HG03469 (cell line): ENCODE measurements at regions not wholly inside any gene's neighbourhood (a gene's known extent, or its start where the extent isn't known, plus 50 kb on each side); places are given as distances from the start of the nearest gene placed in this dataset.

ENCODE experiments used
- ATAC-seq: cut with Tn5 transposase; IDR thresholded peaks from one replicate; pipeline ENCODE4 v1.9.1; 2021; ENCODE audit warnings: mild to moderate bottlenecking, moderate library complexity, moderate number of reproducible peaks; ENCODE audit not compliant: unreplicated experiment

- no peak for ATAC-seq
These were observed 227.7 kb upstream of the GRAMD2B start for GRCh38 chr5:126195410-126196100.

- ATAC-seq = no peak
These were observed 224.7 kb upstream of the GRAMD2B start for GRCh38 chr5:126198531-126198930.

DNA sequence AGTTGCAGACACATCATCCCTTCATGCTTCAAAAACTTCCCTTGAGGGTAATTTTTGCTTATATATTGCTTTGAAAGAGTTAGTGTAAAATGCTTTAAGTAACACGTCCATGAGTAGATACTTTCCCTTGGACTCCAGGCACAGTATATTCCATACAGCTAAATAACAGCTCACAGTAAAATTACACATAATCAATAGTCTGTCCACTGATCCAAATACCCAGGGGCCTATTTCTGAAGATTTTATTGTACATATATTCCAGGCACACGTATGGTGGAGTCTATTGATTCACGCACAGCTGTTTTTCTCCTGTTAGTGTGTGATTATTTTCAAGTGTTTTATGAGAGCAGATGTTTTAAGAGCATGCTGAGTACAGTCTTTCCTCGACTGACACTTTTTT, 223.7 kb upstream of the GRAMD2B start:
- ATAC-seq = no peak

DNA sequence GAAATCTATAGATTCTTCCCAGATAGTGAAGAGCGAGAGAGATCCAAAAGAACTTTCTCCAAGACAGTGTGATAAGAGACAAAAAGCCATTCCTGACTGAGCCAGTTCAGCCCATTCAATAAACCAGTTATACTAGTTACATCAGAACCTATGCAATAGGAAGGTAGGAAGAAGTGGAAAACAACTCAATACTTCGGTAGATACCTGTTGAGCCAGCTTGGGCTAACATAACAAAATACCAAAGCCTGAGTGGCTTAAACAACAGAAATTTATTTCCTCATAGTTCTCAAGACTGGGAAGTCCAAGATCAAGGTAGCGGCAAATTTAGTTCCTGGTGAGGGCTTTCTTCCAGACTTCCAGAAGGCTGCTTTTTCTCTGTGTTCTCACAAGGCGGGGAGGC, 214.5 kb upstream of the GRAMD2B start:
- ATAC-seq = no peak

- no peak for ATAC-seq
These were observed 212.3 kb upstream of the GRAMD2B start for GRCh38 chr5:126210955-126211354.

DNA sequence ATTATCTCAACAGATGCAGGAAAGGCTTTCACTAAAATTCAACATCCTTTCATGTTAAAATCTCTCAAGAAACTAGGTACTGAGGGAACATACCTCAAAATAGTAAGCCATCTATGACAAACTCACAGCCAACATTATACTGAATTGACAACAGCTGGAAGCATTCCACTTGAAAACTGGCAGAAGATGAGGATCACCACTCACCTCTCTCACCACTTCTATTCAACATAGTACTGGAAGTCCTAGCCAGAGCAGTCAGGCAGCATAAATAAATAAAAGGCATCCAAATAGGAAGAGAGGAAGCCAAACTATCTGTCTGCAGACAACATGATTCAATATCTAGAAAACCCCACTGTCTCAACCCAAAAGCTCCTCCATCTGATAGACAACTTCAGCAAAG, 203.6 kb upstream of the GRAMD2B start:
- ATAC-seq = no peak

DNA sequence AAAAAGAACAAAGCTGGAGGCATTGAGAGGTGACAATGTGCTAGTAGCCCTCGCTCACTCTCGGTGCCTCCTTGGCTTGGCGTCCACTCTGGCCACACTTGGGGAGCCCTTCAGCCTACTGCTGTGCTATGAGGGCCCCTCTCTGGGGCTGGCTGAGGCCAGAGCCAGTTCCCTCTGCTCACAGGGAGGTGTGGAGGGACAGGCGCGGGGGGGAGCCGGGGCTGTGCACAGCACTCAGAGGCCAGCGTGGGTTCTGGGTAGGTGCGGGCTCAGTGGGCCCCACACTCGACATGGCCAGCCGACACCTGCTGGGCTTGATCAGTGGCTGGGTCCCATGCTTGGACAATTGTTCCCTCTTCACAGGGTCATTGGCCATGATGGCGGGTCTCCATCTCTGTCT, 202.5 kb upstream of the GRAMD2B start:
- ATAC-seq = no peak

GRCh38 chr5:126228934-126229333, 194.3 kb upstream of the GRAMD2B start:
- ATAC-seq = no peak

DNA sequence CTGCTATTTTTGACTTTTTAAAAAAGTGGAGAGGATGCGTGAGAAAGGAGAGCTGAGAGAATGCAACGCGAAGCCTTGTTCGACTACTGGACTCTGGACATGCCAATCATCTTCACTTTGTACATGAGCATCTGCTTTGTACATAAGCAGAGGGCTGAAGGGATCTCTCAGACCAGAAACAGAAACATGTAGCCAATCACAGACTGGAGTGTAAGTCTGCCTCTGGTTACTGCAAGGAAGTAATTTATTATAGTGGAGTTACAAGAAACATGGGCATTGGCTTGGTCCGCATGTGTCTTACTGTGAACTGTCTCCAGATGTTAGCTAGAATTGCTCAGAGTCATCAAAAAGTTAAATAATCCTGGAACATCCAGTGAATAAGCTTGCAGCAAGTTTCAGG, 190.0 kb upstream of the GRAMD2B start:
- ATAC-seq = no peak

- ATAC-seq = no peak
These were observed 188.5 kb upstream of the GRAMD2B start for GRCh38 chr5:126234563-126235195.

DNA sequence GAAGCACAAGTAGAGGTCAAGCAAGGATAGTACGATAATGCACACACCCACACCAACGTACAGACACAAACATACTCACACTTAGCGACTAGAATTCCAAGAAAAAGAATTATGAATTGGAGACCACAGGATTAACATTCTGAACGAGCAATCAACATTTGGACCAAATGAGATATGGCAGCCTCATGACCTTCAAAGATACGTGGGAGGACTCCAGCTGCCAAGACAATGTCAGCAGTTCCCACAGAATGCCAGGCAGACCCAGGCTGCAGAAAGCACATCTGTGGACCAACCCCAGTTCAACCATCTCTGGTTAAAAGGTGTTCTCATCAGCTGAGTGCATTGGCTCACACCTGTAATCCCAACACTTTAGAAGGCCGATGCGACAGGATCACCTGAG, 187.6 kb upstream of the GRAMD2B start:
- ATAC-seq = no peak

GRCh38 chr5:126236994-126237393, 186.2 kb upstream of the GRAMD2B start:
- no peak for ATAC-seq

DNA sequence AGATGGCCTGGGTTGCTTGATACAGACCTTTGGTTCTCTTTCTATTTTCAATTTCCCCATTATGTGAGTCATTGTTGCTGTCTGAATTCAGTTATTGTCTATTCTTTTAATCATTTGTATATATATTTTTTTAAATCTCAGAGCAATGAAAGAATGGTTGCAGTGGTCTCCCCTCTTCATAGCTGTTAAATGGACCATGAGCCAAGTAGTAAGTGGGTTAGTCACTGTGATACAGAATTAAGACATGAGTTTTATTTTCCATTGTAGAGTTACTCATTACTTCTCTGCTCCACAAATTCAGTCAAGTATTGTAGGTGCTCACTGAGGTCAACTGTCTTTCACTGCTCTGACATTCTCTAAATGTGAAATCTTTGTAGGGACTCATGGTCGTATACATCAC, 174.6 kb upstream of the GRAMD2B start:
- ATAC-seq = no peak

DNA sequence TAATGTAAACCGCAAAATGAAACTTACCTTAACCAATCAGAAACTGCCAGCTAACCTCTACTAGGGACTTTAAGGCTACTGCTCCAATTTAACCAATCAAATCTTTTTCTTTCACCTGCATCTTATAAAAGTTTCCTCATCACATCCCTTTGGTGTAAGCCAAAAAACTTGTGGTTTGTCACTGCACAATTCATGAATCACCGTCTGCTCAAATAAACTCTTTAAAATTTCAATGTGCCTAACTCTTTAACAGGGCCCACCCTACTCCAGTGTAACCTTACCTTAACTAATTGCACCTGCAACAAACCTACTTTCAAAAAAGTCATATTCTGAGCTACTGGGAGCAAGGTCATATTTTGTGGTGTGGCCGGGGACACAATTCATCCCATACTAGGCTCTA, 172.2 kb upstream of the GRAMD2B start:
- no peak for ATAC-seq

GRCh38 chr5:126253406-126253805, 169.8 kb upstream of the GRAMD2B start:
- ATAC-seq = no peak

- ATAC-seq = no peak
These were observed 159.5 kb upstream of the GRAMD2B start for GRCh38 chr5:126263591-126264184.

GRCh38 chr5:126265917-126266316, 157.3 kb upstream of the GRAMD2B start:
- ATAC-seq = no peak

DNA sequence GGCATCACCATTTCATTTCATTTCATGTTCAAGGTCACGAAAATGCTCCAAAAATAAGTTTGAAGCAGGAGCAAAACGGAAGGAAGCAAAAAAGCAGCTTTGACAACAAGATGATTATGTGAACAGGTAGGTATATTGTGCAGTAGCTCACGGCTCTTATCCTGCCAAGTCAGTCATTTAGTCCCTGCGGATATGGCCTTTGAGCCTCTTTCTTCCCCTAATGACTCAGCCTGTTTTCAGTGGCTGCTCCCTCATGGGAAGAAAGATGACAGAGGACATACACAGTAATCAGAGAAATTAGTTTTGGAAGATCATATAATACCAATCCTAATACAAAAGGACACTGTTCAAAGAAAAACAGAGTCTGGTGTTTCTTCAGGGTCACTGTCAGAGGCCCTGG, 155.8 kb upstream of the GRAMD2B start:
- no peak for ATAC-seq

GRCh38 chr5:126268697-126269315, 154.4 kb upstream of the GRAMD2B start:
- no peak for ATAC-seq

- no peak for ATAC-seq
These were observed 153.7 kb upstream of the GRAMD2B start for GRCh38 chr5:126269511-126269910.

- no peak for ATAC-seq
These were observed 152.1 kb upstream of the GRAMD2B start for GRCh38 chr5:126271141-126271540.
